ENCODE measurements at regions not wholly inside any gene's neighbourhood (a gene's known extent, or its start where the extent isn't known, plus 50 kb on each side); places are given as distances from the start of the nearest gene placed in this dataset.
"Not testable (repeated sequence)": the region's sequence is repeated elsewhere in the genome, so short reads cannot be mapped to it uniquely, and the experiment has no call there.

- H3K4me3 ChIP-seq; H3K36me3 ChIP-seq; H3K27ac ChIP-seq; H3K27me3 ChIP-seq; H3K4me1 ChIP-seq; DNase-seq; H3K9me3 ChIP-seq; intact Hi-C loops (cut with DNase I; ENCODE audit: low total_unique reads): not testable (repeated sequence)
Measured at GRCh38 chr12:76292891-76293290, 55.3 kb downstream of the BBS10 start.

GRCh38 chr12:76292305-76292704 lies 55.9 kb downstream of the BBS10 start:
- H3K36me3 ChIP-seq; intact Hi-C loops (cut with DNase I; ENCODE audit: low total_unique reads); H3K27me3 ChIP-seq; H3K4me3 ChIP-seq; H3K9me3 ChIP-seq; DNase-seq; H3K4me1 ChIP-seq; H3K27ac ChIP-seq: not testable (repeated sequence)

GRCh38 chr12:76290963-76291859 lies 57.0 kb downstream of the BBS10 start:
- Histone ChIP-seq H3K27me3 (no peaks in the 10 kb centered on the region), H3K4me1 (no peaks in the 10 kb centered on the region), H3K4me3 (no peak overlapping the region), H3K27ac (no peak overlapping the region), H3K36me3 (no peaks in the 10 kb centered on the region), H3K9me3 (no peaks in the 10 kb centered on the region)
- DNase-seq, result no peak
- intact Hi-C loops (cut with DNase I; ENCODE audit: low total_unique reads), result no loop called here
- no peak for TF ChIP-seq POLR2A (IDR thresholded peaks at IDR 0.05)
- no peak for TF ChIP-seq CTCF (IDR thresholded peaks at IDR 0.05)

- intact Hi-C loops (cut with DNase I; ENCODE audit: low total_unique reads), result no loop called here
- no peak overlapping the region for H3K27ac ChIP-seq
- H3K27me3 ChIP-seq, result no peaks in the 10 kb centered on the region
- no peaks in the 10 kb centered on the region for H3K4me1 ChIP-seq
- DNase-seq, result no peak
- no peaks in the 10 kb centered on the region for H3K9me3 ChIP-seq
- H3K4me3 ChIP-seq, result no peak overlapping the region
- TF ChIP-seq CTCF (IDR thresholded peaks at IDR 0.05), result no peak
- no peak for TF ChIP-seq POLR2A (IDR thresholded peaks at IDR 0.05)
- H3K36me3 ChIP-seq, result no peaks in the 10 kb centered on the region
Measured at GRCh38 chr12:76288218-76288617, 60.0 kb downstream of the BBS10 start.

GRCh38 chr12:76284816-76285750 lies 63.1 kb downstream of the BBS10 start:
- Histone ChIP-seq H3K36me3 (no peaks in the 10 kb centered on the region), H3K4me3 (no peak overlapping the region), H3K27ac (no peak overlapping the region), H3K4me1 (no peaks in the 10 kb centered on the region), H3K27me3 (no peaks in the 10 kb centered on the region), H3K9me3 (no peaks in the 10 kb centered on the region)
- intact Hi-C loops (cut with DNase I; ENCODE audit: low total_unique reads), result no loop called here
- TF ChIP-seq POLR2A (IDR thresholded peaks at IDR 0.05) (no peak), CTCF (IDR thresholded peaks at IDR 0.05) (no peak)
- no peak for DNase-seq

GRCh38 chr12:76282744-76283143 lies 65.5 kb downstream of the BBS10 start:
- H3K27me3 ChIP-seq, result no peaks in the 10 kb centered on the region
- no peak overlapping the region for H3K27ac ChIP-seq
- no peaks in the 10 kb centered on the region for H3K4me1 ChIP-seq
- DNase-seq, result no peak
- H3K4me3 ChIP-seq, result no peak overlapping the region
- no peaks in the 10 kb centered on the region for H3K36me3 ChIP-seq
- intact Hi-C loops (cut with DNase I; ENCODE audit: low total_unique reads), result no loop called here
- no peaks in the 10 kb centered on the region for H3K9me3 ChIP-seq
- TF ChIP-seq POLR2A (IDR thresholded peaks at IDR 0.05) (no peak), CTCF (IDR thresholded peaks at IDR 0.05) (no peak)

All from uterus (tissue), 3 donors.